GM12873 (cell line): ENCODE measurements at regions not wholly inside any gene's neighbourhood (a gene's known extent, or its start where the extent isn't known, plus 50 kb on each side); places are given as distances from the start of the nearest gene placed in this dataset.

Experiments used
- CTCF ChIP-seq: IDR thresholded peaks from 2 replicates; pipeline ENCODE4 v1.5.1; 2012; ENCODE audit warnings: low read depth, mild to moderate bottlenecking, moderate library complexity, low read length, control low read depth; ENCODE audit not compliant: insufficient read depth; ENCODE audit errors: missing control alignments

- no peak for TF ChIP-seq CTCF
Observed at GRCh38 chr5:87136096-87136495, 131.6 kb upstream of the RASA1 start.

GRCh38 chr5:87136733-87137132, 130.9 kb upstream of the RASA1 start:
- no peak for TF ChIP-seq CTCF

- no peak for TF ChIP-seq CTCF
Observed at GRCh38 chr5:87137283-87137682, 130.4 kb upstream of the RASA1 start.

- TF ChIP-seq CTCF, result no peak
Observed at GRCh38 chr5:87138091-87138805, 129.4 kb upstream of the RASA1 start.

- no peak for TF ChIP-seq CTCF
Observed at GRCh38 chr5:87139795-87140194, 127.9 kb upstream of the RASA1 start.

GRCh38 chr5:87141544-87141943, 126.1 kb upstream of the RASA1 start:
- no peak for TF ChIP-seq CTCF

- no peak for TF ChIP-seq CTCF
Observed at GRCh38 chr5:87147441-87147840, 120.2 kb upstream of the RASA1 start.
